Muscle of leg (tissue), 3 donors: ENCODE measurements at regions not wholly inside any gene's neighbourhood (a gene's known extent, or its start where the extent isn't known, plus 50 kb on each side); places are given as distances from the start of the nearest gene placed in this dataset.
"Not testable (repeated sequence)": the region's sequence is repeated elsewhere in the genome, so short reads cannot be mapped to it uniquely, and the experiment has no call there.

Experiments used
- DNase-seq: peaks from one replicate; pipeline ENCODE4 v3.0.0; 2013
- H3K27ac ChIP-seq: one replicate; pipeline ENCODE4 v1.5.1; 2013; ENCODE audit warnings: mild to moderate bottlenecking, low read length, control low read depth
- H3K27me3 ChIP-seq: one replicate; pipeline ENCODE4 v1.6.1; 2013; ENCODE audit warnings: low read length; ENCODE audit not compliant: control insufficient read depth, insufficient read depth
- H3K36me3 ChIP-seq: one replicate; pipeline ENCODE4 v1.6.1; 2013; ENCODE audit warnings: low read length; ENCODE audit not compliant: control insufficient read depth, insufficient read depth
- H3K4me1 ChIP-seq: one replicate; pipeline ENCODE4 v1.6.1; 2013; ENCODE audit warnings: low read length; ENCODE audit not compliant: control insufficient read depth, insufficient read depth
- H3K4me3 ChIP-seq: one replicate; pipeline ENCODE4 v1.5.1; 2013; ENCODE audit warnings: low read length, control low read depth
- H3K9me3 ChIP-seq: replicated peaks from 2 replicates; pipeline ENCODE4 v1.6.1; 2013; ENCODE audit warnings: low read depth, low read length; ENCODE audit not compliant: control insufficient read depth
- WGBS: methylation state at CpG from one replicate; pipeline ENCODE4 v1.1.5; 2013; ENCODE audit warnings: missing lambda C conversion rate; ENCODE audit not compliant: insufficient coverage; 5-methylcytosine and 5-hydroxymethylcytosine counted together

DNA sequence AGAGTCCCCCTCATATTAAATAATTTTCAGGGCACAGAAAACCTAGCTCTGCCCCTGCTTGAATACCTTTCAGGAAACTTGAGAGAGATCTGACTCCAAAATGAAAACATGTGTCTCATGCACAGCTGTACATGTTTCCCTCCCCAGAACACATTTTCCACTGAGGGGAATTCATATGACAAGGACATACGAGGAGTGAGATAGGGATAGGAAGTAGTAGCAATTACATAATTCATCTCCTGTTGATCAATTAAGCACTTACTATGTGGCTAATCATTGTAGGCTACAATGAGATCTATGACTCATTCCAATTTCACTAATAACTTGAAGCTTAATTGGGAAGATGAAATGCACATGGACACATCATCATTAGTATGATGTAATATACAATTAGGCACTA lies 302.1 kb downstream of the PCDH11X start:
- not testable (repeated sequence) for H3K27me3 ChIP-seq, DNase-seq, H3K4me3 ChIP-seq, H3K27ac ChIP-seq, H3K36me3 ChIP-seq, H3K9me3 ChIP-seq, H3K4me1 ChIP-seq
- no CpG with 5 or more reads among the region's 1 CpG for WGBS

DNA sequence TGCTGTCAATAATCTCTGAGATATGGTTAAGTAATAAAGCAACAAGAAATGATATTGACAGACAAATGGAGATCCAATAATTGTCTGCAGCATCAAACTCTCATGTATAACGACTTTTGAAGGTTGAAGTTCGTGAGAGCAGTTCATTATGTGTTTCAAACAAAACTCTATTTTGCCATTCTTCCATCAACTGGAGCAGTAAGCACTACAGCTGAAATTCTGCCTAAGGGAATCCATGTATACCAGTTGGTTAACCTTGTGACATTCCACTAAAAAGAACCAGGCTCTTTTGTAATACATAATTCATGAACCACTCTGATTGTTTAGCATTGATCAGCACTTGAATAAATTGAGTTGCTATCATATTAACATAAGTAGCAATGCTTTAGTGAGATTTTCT lies 311.6 kb downstream of the PCDH11X start:
- not testable (repeated sequence) for DNase-seq, H3K27me3 ChIP-seq, H3K4me1 ChIP-seq, H3K36me3 ChIP-seq, H3K27ac ChIP-seq, H3K9me3 ChIP-seq, H3K4me3 ChIP-seq
- WGBS: 20% methylated on average over 1 of the region's 2 CpGs

DNA sequence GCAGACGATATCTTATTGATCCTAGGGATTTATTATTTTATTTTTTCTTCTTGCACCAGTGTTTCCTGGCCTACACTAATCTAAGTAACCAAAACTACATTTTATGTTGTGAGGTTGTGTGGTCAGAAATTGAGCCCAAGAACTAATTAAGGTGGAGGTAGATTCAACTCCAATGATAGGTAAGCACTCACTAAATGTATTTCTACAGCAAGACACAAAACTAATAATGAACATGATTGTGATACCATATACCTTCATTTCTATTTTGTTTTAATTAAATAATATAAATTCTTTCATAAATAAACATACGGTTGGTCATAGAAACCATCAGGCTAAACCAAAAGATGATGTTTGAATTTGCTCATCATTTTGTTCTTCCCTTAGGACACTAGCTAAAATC lies 319.0 kb downstream of the PCDH11X start:
- not testable (repeated sequence) for H3K9me3 ChIP-seq, H3K27me3 ChIP-seq, DNase-seq, H3K4me3 ChIP-seq, H3K27ac ChIP-seq, H3K4me1 ChIP-seq, H3K36me3 ChIP-seq
- WGBS: no CpG with 5 or more reads among the region's 2 CpGs

DNA sequence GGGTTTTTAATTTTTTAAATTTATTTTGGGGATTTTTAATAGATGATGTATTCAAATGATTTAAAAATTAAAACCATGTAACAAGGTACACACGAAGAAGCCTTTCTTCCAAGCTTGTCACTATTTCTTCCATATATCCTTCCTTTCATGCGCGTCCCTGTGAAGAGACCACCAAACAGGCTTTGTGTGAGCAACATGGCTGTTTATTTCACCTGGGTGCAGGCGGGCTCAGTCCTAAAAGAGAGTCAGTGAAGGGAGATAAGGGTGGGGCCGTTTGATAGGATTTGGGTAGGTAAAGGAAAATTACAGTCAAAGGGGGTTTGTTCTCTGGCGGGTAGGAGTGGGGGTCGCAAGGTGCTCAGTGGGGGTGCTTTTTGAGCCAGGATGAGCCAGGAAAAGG lies 320.9 kb downstream of the PCDH11X start:
- not testable (repeated sequence) for H3K4me1 ChIP-seq, H3K27ac ChIP-seq, H3K4me3 ChIP-seq, H3K27me3 ChIP-seq, H3K36me3 ChIP-seq, DNase-seq, H3K9me3 ChIP-seq
- WGBS: 40% methylated on average over 1 of the region's 7 CpGs

DNA sequence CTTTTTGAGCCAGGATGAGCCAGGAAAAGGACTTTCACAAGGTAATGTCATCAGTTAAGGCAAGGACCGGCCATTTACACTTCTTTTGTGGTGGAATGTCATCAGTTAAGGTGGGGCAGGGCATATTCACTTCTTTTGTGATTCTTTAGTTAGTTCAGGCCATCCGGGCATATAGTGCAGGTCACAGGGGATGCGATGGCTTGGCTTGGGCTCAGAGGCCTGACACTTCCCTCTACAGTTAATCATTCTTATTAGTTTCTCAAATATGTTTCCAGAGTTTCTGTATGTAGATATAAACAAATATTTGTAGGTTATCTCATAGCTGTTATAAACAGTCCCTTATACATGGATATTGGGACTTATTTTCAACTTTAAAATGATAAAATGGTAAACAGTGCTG lies 326.5 kb downstream of the PCDH11X start:
- not testable (repeated sequence) for H3K27me3 ChIP-seq, H3K9me3 ChIP-seq, H3K4me3 ChIP-seq, DNase-seq, H3K4me1 ChIP-seq, H3K27ac ChIP-seq, H3K36me3 ChIP-seq
- WGBS: no CpG with 5 or more reads among the region's 3 CpGs

DNA sequence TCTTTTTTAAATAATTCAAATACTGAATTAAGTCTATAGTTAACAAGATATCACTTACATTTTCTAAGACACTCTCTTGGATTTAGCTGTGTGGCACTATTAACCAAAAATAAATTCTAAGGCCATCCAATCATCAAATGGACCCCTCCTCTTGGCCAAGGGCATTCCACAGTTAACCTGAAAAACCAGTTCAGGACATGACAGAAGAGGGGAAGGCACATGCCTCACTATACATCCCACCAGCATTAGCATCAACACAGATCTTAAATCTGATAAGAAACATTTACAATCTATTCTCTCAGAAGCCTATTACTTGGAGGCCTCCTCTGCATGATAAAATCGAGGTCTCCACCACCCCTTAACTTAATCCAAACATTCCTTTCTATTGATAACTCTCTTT lies 327.5 kb downstream of the PCDH11X start:
- not testable (repeated sequence) for H3K9me3 ChIP-seq, DNase-seq, H3K4me3 ChIP-seq, H3K27me3 ChIP-seq, H3K27ac ChIP-seq, H3K36me3 ChIP-seq, H3K4me1 ChIP-seq
- WGBS: 0% methylated on average over 1 of the region's 1 CpG

DNA sequence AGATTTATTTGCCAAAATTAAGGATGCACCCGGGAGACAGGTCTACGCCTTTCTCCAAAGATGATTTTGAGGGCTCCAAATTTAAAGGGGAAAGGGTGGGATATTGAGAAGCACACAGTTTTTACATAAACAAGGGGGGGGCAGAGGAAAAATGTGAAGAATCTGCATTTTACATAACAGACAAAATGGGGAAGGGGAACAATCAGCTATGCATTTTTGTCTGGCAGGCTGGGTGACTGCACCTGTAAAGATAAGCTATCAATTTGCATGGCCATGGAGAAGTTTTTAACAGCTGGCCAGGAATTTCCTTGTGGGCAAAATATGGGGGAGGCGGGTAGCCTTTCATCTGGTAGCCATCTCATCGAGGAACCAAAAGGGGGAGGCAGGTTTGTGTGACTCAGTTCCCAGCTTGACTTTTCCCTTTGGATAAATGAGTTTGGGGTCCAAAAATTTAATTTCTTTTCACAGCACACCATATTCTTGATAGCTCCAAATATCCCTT lies 331.3 kb downstream of the PCDH11X start:
- H3K36me3 ChIP-seq, H3K4me3 ChIP-seq, H3K27me3 ChIP-seq, H3K9me3 ChIP-seq, H3K27ac ChIP-seq, DNase-seq, H3K4me1 ChIP-seq: not testable (repeated sequence)
- 60% methylated on average over 1 of the region's 4 CpGs for WGBS

DNA sequence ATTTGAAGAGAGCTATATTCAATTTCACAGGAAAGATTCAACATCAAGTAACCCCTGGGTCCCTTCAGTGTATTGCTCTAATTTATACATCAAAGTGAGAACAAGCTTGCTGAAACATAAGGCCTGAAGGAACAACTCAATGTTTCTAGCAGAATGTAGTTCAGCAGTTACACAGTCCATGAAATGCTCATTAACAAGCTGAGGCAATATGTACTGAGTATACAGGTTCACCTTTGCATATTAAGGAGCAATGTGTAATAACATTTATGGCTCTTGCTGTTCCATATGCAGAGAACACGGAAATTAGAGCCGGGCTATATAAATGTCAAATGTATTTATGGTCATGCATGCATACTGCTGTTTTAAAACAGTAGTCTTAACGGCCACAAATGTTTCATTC lies 338.5 kb downstream of the PCDH11X start:
- not testable (repeated sequence) for H3K4me1 ChIP-seq, DNase-seq, H3K9me3 ChIP-seq, H3K4me3 ChIP-seq, H3K27ac ChIP-seq, H3K27me3 ChIP-seq, H3K36me3 ChIP-seq
- WGBS: no CpG with 5 or more reads among the region's 3 CpGs

DNA sequence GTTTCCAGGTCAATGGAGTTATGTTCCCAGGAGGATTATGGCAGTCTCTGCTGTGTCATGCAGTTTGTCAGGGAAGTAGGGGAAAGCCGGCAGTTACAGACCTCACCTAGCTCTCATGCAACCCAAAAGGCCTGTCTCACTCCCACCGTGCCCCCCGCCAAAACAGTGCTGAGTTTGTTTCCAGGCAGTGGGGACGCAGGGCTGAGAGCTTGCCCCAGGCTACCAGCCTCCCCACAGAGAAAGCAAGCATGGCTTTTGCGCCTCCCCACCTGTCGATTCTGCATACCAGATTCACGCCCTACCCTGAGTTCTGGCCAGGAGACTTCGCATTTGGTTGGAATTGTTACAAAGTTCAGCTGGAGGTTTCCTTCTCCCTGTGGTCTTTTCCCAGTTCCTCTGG lies 383.9 kb downstream of the PCDH11X start:
- no CpG with 5 or more reads among the region's 8 CpGs for WGBS
- not testable (repeated sequence) for H3K4me1 ChIP-seq, H3K4me3 ChIP-seq, H3K27me3 ChIP-seq, H3K27ac ChIP-seq, H3K36me3 ChIP-seq, H3K9me3 ChIP-seq, DNase-seq

DNA sequence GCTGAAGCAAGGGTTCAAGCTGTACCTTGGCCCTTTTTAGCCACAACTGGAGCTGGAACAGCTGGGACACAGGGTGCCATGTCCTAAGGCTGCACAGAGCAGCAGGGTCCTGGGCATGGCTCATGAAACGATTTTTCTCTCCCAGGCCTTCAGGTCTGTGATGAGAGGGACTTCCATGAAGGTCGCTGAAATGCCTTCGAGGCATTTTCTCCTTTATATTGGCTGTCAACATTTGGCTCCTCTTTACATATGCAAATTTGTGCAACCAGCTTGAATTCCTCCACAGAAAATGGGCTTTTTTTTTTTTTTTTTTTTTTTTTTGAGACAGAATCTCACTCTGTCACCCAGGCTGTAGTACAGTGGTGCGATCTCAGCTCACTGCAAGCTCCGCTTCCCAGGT lies 430.8 kb downstream of the PCDH11X start:
- no peaks in the 10 kb centered on the region for H3K4me1 ChIP-seq
- DNase-seq: no peak
- H3K9me3 ChIP-seq: peaks cover 5% of the 10 kb centered on the region
- H3K4me3 ChIP-seq: no peak overlapping the region
- peaks cover 6% of the 10 kb centered on the region for H3K27me3 ChIP-seq
- H3K36me3 ChIP-seq: no peaks in the 10 kb centered on the region
- H3K27ac ChIP-seq: no peak overlapping the region
- 50% methylated on average over 1 of the region's 5 CpGs for WGBS

DNA sequence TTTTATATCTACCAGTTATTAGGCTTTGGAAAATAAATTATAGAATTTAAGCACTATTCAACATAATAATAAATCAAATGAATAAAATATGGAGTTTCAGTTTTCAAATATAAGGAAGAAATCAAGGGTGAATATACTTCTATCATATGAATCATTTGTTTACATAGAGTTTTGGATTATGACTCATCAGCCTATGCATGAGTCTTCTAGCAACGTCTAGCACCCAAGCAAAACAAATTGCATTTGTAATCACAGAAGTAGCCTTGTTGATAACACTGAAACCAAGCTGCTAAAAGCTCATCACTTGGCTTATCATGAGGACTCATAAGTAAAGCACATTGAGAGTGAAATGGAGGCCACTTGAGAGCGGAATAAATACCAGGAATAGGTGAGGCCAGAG lies 434.6 kb downstream of the PCDH11X start:
- Histone ChIP-seq H3K4me3 (no peak overlapping the region), H3K27ac (no peak overlapping the region), H3K36me3 (no peaks in the 10 kb centered on the region), H3K27me3 (peaks cover 6% of the 10 kb centered on the region), H3K9me3 (peaks cover 5% of the 10 kb centered on the region), H3K4me1 (no peaks in the 10 kb centered on the region)
- DNase-seq: no peak
- WGBS: 94% methylated on average over 1 of the region's 2 CpGs
